HG02981 (cell line): ENCODE measurements at regions not wholly inside any gene's neighbourhood (a gene's known extent, or its start where the extent isn't known, plus 50 kb on each side); places are given as distances from the start of the nearest gene placed in this dataset.

ENCODE experiments used
- ATAC-seq: cut with Tn5 transposase; IDR thresholded peaks from one replicate; pipeline ENCODE4 v1.9.1; 2021; ENCODE audit warnings: mild to moderate bottlenecking, moderate library complexity; ENCODE audit not compliant: unreplicated experiment

GRCh38 chr12:115519359-115519758 is 758.1 kb downstream of the MED13L start:
- no peak for ATAC-seq

- no peak for ATAC-seq
Observed at GRCh38 chr12:115517913-115518312, 759.6 kb downstream of the MED13L start.

- ATAC-seq = no peak
Observed at GRCh38 chr12:115511986-115512711, 765.3 kb downstream of the MED13L start.

GRCh38 chr12:115511305-115511704 is 766.2 kb downstream of the MED13L start:
- ATAC-seq = no peak

- ATAC-seq = no peak
Observed at GRCh38 chr12:115508990-115509389, 768.5 kb downstream of the MED13L start.

GRCh38 chr12:115507951-115508722 is 769.4 kb downstream of the MED13L start:
- no peak for ATAC-seq

GRCh38 chr12:115507560-115507889 is 770.0 kb downstream of the MED13L start:
- no peak for ATAC-seq

- ATAC-seq = no peak
Observed at GRCh38 chr12:115506822-115507559, 770.5 kb downstream of the MED13L start.

- peak; percentile 61 for ATAC-seq
Observed at GRCh38 chr12:115504306-115505290, 772.9 kb downstream of the MED13L start.

GRCh38 chr12:115500872-115501271 is 776.6 kb downstream of the MED13L start:
- ATAC-seq = no peak

- ATAC-seq = no peak
Observed at GRCh38 chr12:115495300-115495699, 782.2 kb downstream of the MED13L start.

GRCh38 chr12:115492553-115492952 is 784.9 kb downstream of the MED13L start:
- ATAC-seq = no peak

- ATAC-seq = no peak
Observed at GRCh38 chr12:115491511-115492250, 785.8 kb downstream of the MED13L start.

GRCh38 chr12:115489253-115489652 is 788.2 kb downstream of the MED13L start:
- ATAC-seq = no peak

- no peak for ATAC-seq
Observed at GRCh38 chr12:115485967-115486366, 791.5 kb downstream of the MED13L start.

- no peak for ATAC-seq
Observed at GRCh38 chr12:115485503-115485902, 792.0 kb downstream of the MED13L start.

- no peak for ATAC-seq
Observed at GRCh38 chr12:115482943-115483342, 794.5 kb downstream of the MED13L start.

GRCh38 chr12:115481141-115481540 is 796.4 kb downstream of the MED13L start:
- no peak for ATAC-seq

GRCh38 chr12:115478505-115478904 is 794.5 kb upstream of the TBX3 start:
- ATAC-seq = no peak
